MCF 10A (cell line): ENCODE measurements at regions not wholly inside any gene's neighbourhood (a gene's known extent, or its start where the extent isn't known, plus 50 kb on each side); places are given as distances from the start of the nearest gene placed in this dataset.

Experiments
- BruUV-seq: library from RNA; stranded (reverse); fragments of 400-500 nt; replicated peaks from 2 replicates; lab custom pipeline; 2021; lab: Mats Ljungman, UMichigan
- CTCF ChIA-PET: fragments of 300-600 bp; sonication (Branson Sonifier 250); formaldehyde crosslinking; extraction: SDS; loops from one replicate; lab custom pipeline; 2021; ENCODE audit warnings: antibody characterized with exemption, inconsistent platforms; lab: Yijun Ruan, JAX
- POLR2A ChIA-PET: fragments of 300-600, 350-650 bp; sonication (Branson Sonifier 250); formaldehyde crosslinking; extraction: SDS; loops from one replicate; lab custom pipeline; 2020; ENCODE audit warnings: antibody characterized with exemption, inconsistent platforms; lab: Yijun Ruan, JAX
- DNase-seq: peaks from one replicate; pipeline ENCODE4 v3.0.0-alpha.2; 2018; ENCODE audit not compliant: unreplicated experiment
- H3K27ac Mint-ChIP-seq: one replicate; pipeline ENCODE4 v1.8.0; 2022; ENCODE audit warnings: mild to moderate bottlenecking, low read depth, mixed read lengths; ENCODE audit not compliant: unreplicated experiment
- H3K27me3 Mint-ChIP-seq: one replicate; pipeline ENCODE4 v1.8.0; 2022; ENCODE audit warnings: mixed read lengths; ENCODE audit not compliant: insufficient read depth, unreplicated experiment
- H3K36me3 Mint-ChIP-seq: one replicate; pipeline ENCODE4 v1.8.0; 2022; ENCODE audit warnings: mild to moderate bottlenecking, moderate library complexity, mixed read lengths; ENCODE audit not compliant: insufficient read depth, unreplicated experiment
- H3K4me1 Mint-ChIP-seq: one replicate; pipeline ENCODE4 v1.8.0; 2022; ENCODE audit warnings: mixed read lengths; ENCODE audit not compliant: insufficient read depth, unreplicated experiment
- H3K4me3 Mint-ChIP-seq: one replicate; pipeline ENCODE4 v1.8.0; 2022; ENCODE audit warnings: mild to moderate bottlenecking, moderate library complexity, mixed read lengths; ENCODE audit not compliant: unreplicated experiment
- H3K9me3 Mint-ChIP-seq: one replicate; pipeline ENCODE4 v1.8.0; 2022; ENCODE audit warnings: mixed read lengths; ENCODE audit not compliant: unreplicated experiment
- CTCF ChIP-seq: fragments of 200-600 bp; IDR thresholded peaks from one replicate; pipeline ENCODE4 v1.8.0; 2022; ENCODE audit warnings: antibody characterized with exemption, mild to moderate bottlenecking; ENCODE audit not compliant: unreplicated experiment
- intact Hi-C: fragments of 100-400 bp; cut with micrococcal nuclease; formaldehyde crosslinking; loops from 2 replicates; pipeline ENCODE4 v1.14.1; 2022

GRCh38 chr5:53326424-53327153 is 153.8 kb upstream of the FST start:
- Mint-ChIP-seq H3K27me3 (no peaks in the 10 kb centered on the region), H3K4me3 (no peak overlapping the region), H3K4me1 (peaks cover 19% of the 10 kb centered on the region), H3K9me3 (no peaks in the 10 kb centered on the region), H3K27ac (no peak overlapping the region), H3K36me3 (no peaks in the 10 kb centered on the region)
- POLR2A ChIA-PET: interaction anchor here (0.6 to 1.2 kb wide), 3 partner anchors 24 to 37 kb away, joined by 3 to 4 read pairs (median 3); no protein-coding TSS in a partner anchor
- no peak for TF ChIP-seq CTCF
- CTCF ChIA-PET: interaction anchor here (0.6 to 0.9 kb wide), 4 partner anchors 13 to 709 kb away, joined by 3 read pairs; no protein-coding TSS in a partner anchor
- no TSS peak for BruUV-seq
- DNase-seq: peak; percentile 66
- intact Hi-C loops: no loop called here

- ChIA-PET POLR2A (no interaction called here), CTCF (no interaction called here)
- no peak for TF ChIP-seq CTCF
- Mint-ChIP-seq H3K9me3 (no peaks in the 10 kb centered on the region), H3K27me3 (no peaks in the 10 kb centered on the region), H3K36me3 (no peaks in the 10 kb centered on the region), H3K4me3 (no peak overlapping the region), H3K4me1 (peaks cover 12% of the 10 kb centered on the region), H3K27ac (no peak overlapping the region)
- DNase-seq: no peak
- intact Hi-C loops: no loop called here
- no TSS peak for BruUV-seq
These were observed 152.6 kb upstream of the FST start for GRCh38 chr5:53327811-53328334.

GRCh38 chr5:53330491-53330890 is 149.9 kb upstream of the FST start:
- Mint-ChIP-seq H3K27ac (no peak overlapping the region), H3K4me1 (peaks cover 28% of the 10 kb centered on the region), H3K9me3 (no peaks in the 10 kb centered on the region), H3K27me3 (no peaks in the 10 kb centered on the region), H3K4me3 (no peak overlapping the region), H3K36me3 (no peaks in the 10 kb centered on the region)
- TF ChIP-seq CTCF: no peak
- no TSS peak for BruUV-seq
- CTCF ChIA-PET: interaction anchor here (0.6 to 0.9 kb wide), 2 partner anchors 11 to 460 kb away, joined by 3 to 4 read pairs; no protein-coding TSS in a partner anchor
- DNase-seq: no peak
- POLR2A ChIA-PET: interaction anchor here (0.7 kb wide), 1 partner anchor 84 kb away, joined by 3 read pairs; no protein-coding TSS in a partner anchor
- intact Hi-C loops: no loop called here

DNA sequence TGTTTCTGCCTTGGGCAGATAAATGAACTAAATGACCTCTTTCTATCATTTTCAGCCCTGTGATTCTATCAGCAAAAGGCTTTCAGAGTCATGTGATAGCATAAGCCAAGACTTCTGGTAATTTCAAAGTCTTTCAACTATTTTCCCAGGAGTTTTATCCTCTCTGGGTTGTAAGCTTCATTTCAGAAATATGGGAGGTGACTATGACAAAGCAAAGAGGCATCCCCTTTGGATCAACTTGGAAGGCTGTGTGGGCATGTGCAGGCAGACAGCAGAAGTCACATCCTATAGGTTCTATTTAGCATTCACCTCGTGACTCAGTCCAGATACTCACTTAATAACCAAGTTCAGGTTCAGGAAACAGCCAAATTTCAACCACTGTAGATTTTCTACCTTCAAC is 149.0 kb upstream of the FST start:
- Mint-ChIP-seq H3K4me1 (peaks cover 28% of the 10 kb centered on the region), H3K4me3 (no peak overlapping the region), H3K36me3 (no peaks in the 10 kb centered on the region), H3K27ac (no peak overlapping the region), H3K9me3 (no peaks in the 10 kb centered on the region), H3K27me3 (no peaks in the 10 kb centered on the region)
- ChIA-PET POLR2A (interaction anchor here (0.7 kb wide), 1 partner anchor 36 kb away, joined by 4 read pairs; no protein-coding TSS in a partner anchor), CTCF (no interaction called here)
- no peak for TF ChIP-seq CTCF
- peak; percentile 69 for DNase-seq
- intact Hi-C loops: no loop called here
- BruUV-seq: no TSS peak
